ENCODE measurements at regions not wholly inside any gene's neighbourhood (a gene's known extent, or its start where the extent isn't known, plus 50 kb on each side); places are given as distances from the start of the nearest gene placed in this dataset.

DNA sequence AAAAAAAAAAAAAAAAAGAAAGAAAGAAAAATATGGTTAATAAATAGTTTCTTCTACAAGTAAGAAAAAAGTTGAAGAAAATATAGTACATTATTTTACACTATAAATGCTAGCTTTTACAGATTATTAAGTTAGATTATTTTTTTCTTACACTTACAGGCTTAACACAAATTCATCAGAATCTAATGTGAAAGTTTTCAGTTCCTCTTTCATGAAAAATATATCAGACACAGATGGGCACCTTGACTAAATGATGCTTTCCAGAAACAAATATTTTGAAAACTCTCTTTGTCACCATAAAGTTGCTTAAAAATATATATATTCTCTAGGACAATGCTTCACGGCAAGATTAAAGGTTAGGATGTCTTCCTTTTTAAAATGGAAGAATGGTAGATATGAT is 321.8 kb upstream of the HSF2 start:
- TF ChIP-seq EZH2 (IDR thresholded peaks at IDR 0.05) = no peak
- TF ChIP-seq, protein P1, sequence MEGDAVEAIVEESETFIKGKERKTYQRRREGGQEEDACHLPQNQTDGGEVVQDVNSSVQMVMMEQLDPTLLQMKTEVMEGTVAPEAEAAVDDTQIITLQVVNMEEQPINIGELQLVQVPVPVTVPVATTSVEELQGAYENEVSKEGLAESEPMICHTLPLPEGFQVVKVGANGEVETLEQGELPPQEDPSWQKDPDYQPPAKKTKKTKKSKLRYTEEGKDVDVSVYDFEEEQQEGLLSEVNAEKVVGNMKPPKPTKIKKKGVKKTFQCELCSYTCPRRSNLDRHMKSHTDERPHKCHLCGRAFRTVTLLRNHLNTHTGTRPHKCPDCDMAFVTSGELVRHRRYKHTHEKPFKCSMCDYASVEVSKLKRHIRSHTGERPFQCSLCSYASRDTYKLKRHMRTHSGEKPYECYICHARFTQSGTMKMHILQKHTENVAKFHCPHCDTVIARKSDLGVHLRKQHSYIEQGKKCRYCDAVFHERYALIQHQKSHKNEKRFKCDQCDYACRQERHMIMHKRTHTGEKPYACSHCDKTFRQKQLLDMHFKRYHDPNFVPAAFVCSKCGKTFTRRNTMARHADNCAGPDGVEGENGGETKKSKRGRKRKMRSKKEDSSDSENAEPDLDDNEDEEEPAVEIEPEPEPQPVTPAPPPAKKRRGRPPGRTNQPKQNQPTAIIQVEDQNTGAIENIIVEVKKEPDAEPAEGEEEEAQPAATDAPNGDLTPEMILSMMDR (IDR thresholded peaks at IDR 0.05) = no peak

Measured in neural progenitor cell (in vitro differentiated cells).